ENCODE measurements at regions not wholly inside any gene's neighbourhood (a gene's known extent, or its start where the extent isn't known, plus 50 kb on each side); places are given as distances from the start of the nearest gene placed in this dataset.

DNA sequence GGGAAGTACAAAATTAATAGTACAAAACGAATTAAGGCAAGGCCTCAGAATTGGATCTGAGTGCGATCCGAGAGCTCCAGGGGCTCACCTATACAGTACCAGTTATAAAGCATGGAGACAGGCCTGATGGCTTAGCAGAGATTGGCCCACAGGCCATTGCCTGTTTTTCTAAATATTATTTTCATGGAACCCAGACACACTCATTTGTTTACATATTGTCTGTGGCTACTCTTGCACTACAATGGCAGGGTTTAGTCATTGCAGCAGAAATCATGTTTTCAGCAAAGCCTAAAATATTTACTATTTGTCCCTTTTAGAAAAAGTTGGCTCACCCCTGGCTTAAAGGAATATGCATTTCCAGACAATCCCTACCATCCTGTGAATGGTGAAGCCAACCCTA lies 578.9 kb downstream of the PLPP3 start:
- TF ChIP-seq, protein P1, sequence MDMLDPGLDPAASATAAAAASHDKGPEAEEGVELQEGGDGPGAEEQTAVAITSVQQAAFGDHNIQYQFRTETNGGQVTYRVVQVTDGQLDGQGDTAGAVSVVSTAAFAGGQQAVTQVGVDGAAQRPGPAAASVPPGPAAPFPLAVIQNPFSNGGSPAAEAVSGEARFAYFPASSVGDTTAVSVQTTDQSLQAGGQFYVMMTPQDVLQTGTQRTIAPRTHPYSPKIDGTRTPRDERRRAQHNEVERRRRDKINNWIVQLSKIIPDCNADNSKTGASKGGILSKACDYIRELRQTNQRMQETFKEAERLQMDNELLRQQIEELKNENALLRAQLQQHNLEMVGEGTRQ (CRISPR knock-in tag; IDR thresholded peaks at IDR 0.05), result no peak
- TF ChIP-seq, protein P2, sequence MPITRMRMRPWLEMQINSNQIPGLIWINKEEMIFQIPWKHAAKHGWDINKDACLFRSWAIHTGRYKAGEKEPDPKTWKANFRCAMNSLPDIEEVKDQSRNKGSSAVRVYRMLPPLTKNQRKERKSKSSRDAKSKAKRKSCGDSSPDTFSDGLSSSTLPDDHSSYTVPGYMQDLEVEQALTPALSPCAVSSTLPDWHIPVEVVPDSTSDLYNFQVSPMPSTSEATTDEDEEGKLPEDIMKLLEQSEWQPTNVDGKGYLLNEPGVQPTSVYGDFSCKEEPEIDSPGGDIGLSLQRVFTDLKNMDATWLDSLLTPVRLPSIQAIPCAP (CRISPR knock-in tag; IDR thresholded peaks at IDR 0.05), result no peak
- no peak for TF ChIP-seq JUN (CRISPR knock-in tag; IDR thresholded peaks at IDR 0.05)
- TF ChIP-seq CREB1 (CRISPR knock-in tag; IDR thresholded peaks at IDR 0.05), result no peak
- TF ChIP-seq, protein P3, sequence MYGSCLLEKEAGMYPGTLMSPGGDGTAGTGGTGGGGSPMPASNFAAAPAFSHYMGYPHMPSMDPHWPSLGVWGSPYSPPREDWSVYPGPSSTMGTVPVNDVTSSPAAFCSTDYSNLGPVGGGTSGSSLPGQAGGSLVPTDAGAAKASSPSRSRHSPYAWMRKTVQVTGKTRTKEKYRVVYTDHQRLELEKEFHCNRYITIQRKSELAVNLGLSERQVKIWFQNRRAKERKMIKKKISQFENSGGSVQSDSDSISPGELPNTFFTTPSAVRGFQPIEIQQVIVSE (CRISPR knock-in tag; IDR thresholded peaks at IDR 0.05; ENCODE audit: borderline replicate concordance), result no peak
- TF ChIP-seq SP1 (CRISPR knock-in tag; conservative IDR thresholded peaks at IDR 0.05), result no peak
- TF ChIP-seq, protein P4, sequence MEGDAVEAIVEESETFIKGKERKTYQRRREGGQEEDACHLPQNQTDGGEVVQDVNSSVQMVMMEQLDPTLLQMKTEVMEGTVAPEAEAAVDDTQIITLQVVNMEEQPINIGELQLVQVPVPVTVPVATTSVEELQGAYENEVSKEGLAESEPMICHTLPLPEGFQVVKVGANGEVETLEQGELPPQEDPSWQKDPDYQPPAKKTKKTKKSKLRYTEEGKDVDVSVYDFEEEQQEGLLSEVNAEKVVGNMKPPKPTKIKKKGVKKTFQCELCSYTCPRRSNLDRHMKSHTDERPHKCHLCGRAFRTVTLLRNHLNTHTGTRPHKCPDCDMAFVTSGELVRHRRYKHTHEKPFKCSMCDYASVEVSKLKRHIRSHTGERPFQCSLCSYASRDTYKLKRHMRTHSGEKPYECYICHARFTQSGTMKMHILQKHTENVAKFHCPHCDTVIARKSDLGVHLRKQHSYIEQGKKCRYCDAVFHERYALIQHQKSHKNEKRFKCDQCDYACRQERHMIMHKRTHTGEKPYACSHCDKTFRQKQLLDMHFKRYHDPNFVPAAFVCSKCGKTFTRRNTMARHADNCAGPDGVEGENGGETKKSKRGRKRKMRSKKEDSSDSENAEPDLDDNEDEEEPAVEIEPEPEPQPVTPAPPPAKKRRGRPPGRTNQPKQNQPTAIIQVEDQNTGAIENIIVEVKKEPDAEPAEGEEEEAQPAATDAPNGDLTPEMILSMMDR (IDR thresholded peaks at IDR 0.05), result no peak
- no peak for TF ChIP-seq ELF4 (CRISPR knock-in tag; IDR thresholded peaks at IDR 0.05; ENCODE audit: low read depth)
- TF ChIP-seq TCF7 (CRISPR knock-in tag; IDR thresholded peaks at IDR 0.05; ENCODE audit: low read depth), result no peak
- TF ChIP-seq FOXK1 (CRISPR knock-in tag; IDR thresholded peaks at IDR 0.05), result no peak
- no peak for TF ChIP-seq IRF2 (CRISPR knock-in tag; IDR thresholded peaks at IDR 0.05; ENCODE audit: borderline replicate concordance, low read depth)
- no peak for TF ChIP-seq SMAD3 (CRISPR knock-in tag; IDR thresholded peaks at IDR 0.05; ENCODE audit: borderline replicate concordance)
- TF ChIP-seq ZNF121 (CRISPR knock-in tag; IDR thresholded peaks at IDR 0.05), result no peak
